MM.1S (cell line): ENCODE measurements at regions not wholly inside any gene's neighbourhood (a gene's known extent, or its start where the extent isn't known, plus 50 kb on each side); places are given as distances from the start of the nearest gene placed in this dataset.

Experiments used
- DNase-seq: peaks from one replicate; pipeline ENCODE4 v3.0.0-alpha.2; 2015
- H2AFZ ChIP-seq: fragments of 300-600 bp; sonication (generic); 2 replicates; pipeline ENCODE4 v1.6.0; 2016; ENCODE audit warnings: antibody characterized with exemption, low read length
- H3F3A ChIP-seq: fragments of 300-600 bp; sonication (generic); 2 replicates; pipeline ENCODE4 v1.6.1; 2016; ENCODE audit warnings: mild to moderate bottlenecking, antibody characterized with exemption, low read length, moderate library complexity, mixed read lengths; ENCODE audit not compliant: insufficient read depth
- H3K27ac ChIP-seq: fragments of 300-600 bp; sonication (generic); 2 replicates; pipeline ENCODE4 v1.5.1; 2016; ENCODE audit warnings: mild to moderate bottlenecking, low read length
- H3K27me3 ChIP-seq: fragments of 300-600 bp; sonication (generic); replicated peaks from 2 replicates; pipeline ENCODE4 v1.6.0; 2016; ENCODE audit warnings: low read length; ENCODE audit not compliant: insufficient read depth
- H3K36me3 ChIP-seq: fragments of 300-600 bp; sonication (generic); replicated peaks from 2 replicates; pipeline ENCODE4 v1.6.1; 2016; ENCODE audit warnings: mild to moderate bottlenecking, low read length, mixed read lengths; ENCODE audit not compliant: insufficient read depth
- H3K4me1 ChIP-seq: fragments of 300-600 bp; sonication (generic); 2 replicates; pipeline ENCODE4 v1.6.1; 2016; ENCODE audit warnings: low read length, mixed read lengths
- H3K4me2 ChIP-seq: fragments of 300-600 bp; sonication (generic); 2 replicates; pipeline ENCODE4 v1.6.0; 2016; ENCODE audit warnings: low read depth, low read length
- H3K4me3 ChIP-seq: fragments of 300-600 bp; sonication (generic); 2 replicates; pipeline ENCODE4 v1.5.1; 2016; ENCODE audit warnings: low read length, mixed read lengths
- H3K79me2 ChIP-seq: fragments of 300-600 bp; sonication (generic); 2 replicates; pipeline ENCODE4 v1.6.1; 2016; ENCODE audit warnings: mixed run types, low read length, mixed read lengths
- H3K9ac ChIP-seq: fragments of 300-600 bp; sonication (generic); 2 replicates; pipeline ENCODE4 v1.6.1; 2016; ENCODE audit warnings: low read length, mixed read lengths
- H3K9me2 ChIP-seq: fragments of 300-600 bp; sonication (generic); replicated peaks from 2 replicates; pipeline ENCODE4 v1.6.1; 2016; ENCODE audit warnings: mild to moderate bottlenecking, low read length, mixed read lengths; ENCODE audit not compliant: insufficient read depth
- H3K9me3 ChIP-seq: fragments of 300-600 bp; sonication (generic); replicated peaks from 2 replicates; pipeline ENCODE4 v1.6.1; 2016; ENCODE audit warnings: mild to moderate bottlenecking, low read length, mixed read lengths; ENCODE audit not compliant: insufficient read depth
- H4K20me1 ChIP-seq: fragments of 300-600 bp; sonication (generic); 2 replicates; pipeline ENCODE4 v1.6.1; 2016; ENCODE audit warnings: mild to moderate bottlenecking, low read length, moderate library complexity, mixed read lengths; ENCODE audit not compliant: insufficient read depth
- CTCF ChIP-seq: fragments of 300-600 bp; sonication (generic); IDR thresholded peaks from 2 replicates; pipeline ENCODE4 v1.5.1; 2016; ENCODE audit warnings: antibody characterized with exemption, low read length, mixed read lengths
- EZH2 ChIP-seq: fragments of 300-600 bp; sonication (generic); optimal IDR thresholded peaks from 2 replicates; pipeline ENCODE3; 2017; ENCODE audit warnings: low read depth, mild to moderate bottlenecking, antibody characterized with exemption, low read length, mixed read lengths
- EZH2phosphoT487 ChIP-seq: fragments of 300-600 bp; sonication (generic); IDR thresholded peaks from 2 replicates; pipeline ENCODE4 v1.6.1; 2018; ENCODE audit warnings: antibody characterized with exemption, low read length

GRCh38 chr21:26773058-26773457, 72.2 kb downstream of the ADAMTS1 start:
- TF ChIP-seq CTCF (no peak), EZH2phosphoT487 (no peak), EZH2 (no peak)

GRCh38 chr21:26769613-26770188, 75.5 kb downstream of the ADAMTS1 start:
- Histone ChIP-seq H3K4me3 (no peak overlapping the region), H4K20me1 (no peaks in the 10 kb centered on the region), H3K9me2 (no peaks in the 10 kb centered on the region), H3K9me3 (no peaks in the 10 kb centered on the region), H3F3A (no peaks in the 10 kb centered on the region), H3K79me2 (no peaks in the 10 kb centered on the region), H3K9ac (no peak overlapping the region), H3K4me1 (no peaks in the 10 kb centered on the region), H2AFZ (no peak overlapping the region), H3K27ac (no peak overlapping the region), H3K4me2 (no peak overlapping the region), H3K27me3 (no peaks in the 10 kb centered on the region), H3K36me3 (no peaks in the 10 kb centered on the region)
- DNase-seq = no peak
- TF ChIP-seq EZH2phosphoT487 (no peak), CTCF (peak; percentile 43), EZH2 (no peak)

More at GRCh38 chr21:26773058-26773457, 72.2 kb downstream of the ADAMTS1 start:
- H3K4me1 ChIP-seq = no peaks in the 10 kb centered on the region
- H3K79me2 ChIP-seq = no peaks in the 10 kb centered on the region
- no peaks in the 10 kb centered on the region for H3K9me2 ChIP-seq
- H3K4me2 ChIP-seq = no peak overlapping the region
- H2AFZ ChIP-seq = no peak overlapping the region
- no peak overlapping the region for H3K9ac ChIP-seq
- no peak for DNase-seq
- no peaks in the 10 kb centered on the region for H3K27me3 ChIP-seq
- no peak overlapping the region for H3K4me3 ChIP-seq
- H3F3A ChIP-seq = no peaks in the 10 kb centered on the region
- H3K9me3 ChIP-seq = no peaks in the 10 kb centered on the region
- H4K20me1 ChIP-seq = no peaks in the 10 kb centered on the region
- no peak overlapping the region for H3K27ac ChIP-seq
- no peaks in the 10 kb centered on the region for H3K36me3 ChIP-seq

GRCh38 chr21:26766826-26767325, 78.3 kb downstream of the ADAMTS1 start:
- TF ChIP-seq EZH2phosphoT487 (no peak), EZH2 (no peak), CTCF (no peak)
- Histone ChIP-seq H3K4me2 (no peak overlapping the region), H3F3A (no peaks in the 10 kb centered on the region), H3K9me3 (no peaks in the 10 kb centered on the region), H3K36me3 (no peaks in the 10 kb centered on the region), H3K9me2 (no peaks in the 10 kb centered on the region), H3K4me1 (no peaks in the 10 kb centered on the region), H3K79me2 (no peaks in the 10 kb centered on the region), H3K9ac (no peak overlapping the region), H3K27ac (no peak overlapping the region), H3K4me3 (no peak overlapping the region), H3K27me3 (no peaks in the 10 kb centered on the region), H4K20me1 (no peaks in the 10 kb centered on the region), H2AFZ (no peak overlapping the region)
- no peak for DNase-seq
